Stimulated activated CD4-positive, alpha-beta T cell treated with anti-CD3 and anti-CD28 coated beads, Interleukin-2, amount 100 ng/mL, for 24 hours (primary cell): ENCODE measurements at regions not wholly inside any gene's neighbourhood (a gene's known extent, or its start where the extent isn't known, plus 50 kb on each side); places are given as distances from the start of the nearest gene placed in this dataset.
"Not testable (repeated sequence)": the region's sequence is repeated elsewhere in the genome, so short reads cannot be mapped to it uniquely, and the experiment has no call there.

Experiments used
- DNase-seq, 2 donors: peaks; one replicate each; pipeline ENCODE4 v3.0.0-alpha.2; 2020

DNA sequence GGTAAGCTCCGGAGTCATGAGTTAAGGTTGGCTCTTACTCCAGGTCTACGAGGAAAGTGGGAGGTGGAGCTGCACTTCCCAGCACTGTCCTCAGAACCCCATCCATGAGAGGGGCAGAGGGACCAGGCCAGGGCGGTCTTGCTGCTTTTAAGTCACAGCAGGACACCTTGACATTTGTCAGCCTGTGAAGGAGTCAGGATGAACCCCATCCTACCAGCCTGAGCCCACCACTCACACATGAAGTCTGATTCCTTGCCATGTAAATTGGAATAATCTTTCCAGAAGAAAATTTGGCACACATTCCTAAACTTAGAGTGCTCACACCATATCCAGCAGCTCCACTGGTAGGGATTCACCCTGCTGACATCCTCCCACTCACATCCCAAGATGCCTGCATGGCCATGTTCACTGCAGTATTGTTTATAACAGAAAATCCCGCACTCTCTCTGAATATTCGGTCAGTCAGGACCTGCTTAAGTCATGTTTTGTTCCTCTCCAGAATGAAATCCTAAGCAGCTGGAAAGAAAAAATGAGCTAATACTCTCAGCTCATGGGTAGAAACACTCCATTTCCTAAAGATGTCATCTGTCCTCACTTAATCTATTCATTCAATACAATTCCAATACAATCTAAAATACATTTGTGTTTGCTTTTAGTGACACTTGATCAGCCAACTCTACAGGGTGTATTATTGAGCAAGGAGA is 79.3 kb upstream of the COL5A1 start:
- no peak for DNase-seq

DNA sequence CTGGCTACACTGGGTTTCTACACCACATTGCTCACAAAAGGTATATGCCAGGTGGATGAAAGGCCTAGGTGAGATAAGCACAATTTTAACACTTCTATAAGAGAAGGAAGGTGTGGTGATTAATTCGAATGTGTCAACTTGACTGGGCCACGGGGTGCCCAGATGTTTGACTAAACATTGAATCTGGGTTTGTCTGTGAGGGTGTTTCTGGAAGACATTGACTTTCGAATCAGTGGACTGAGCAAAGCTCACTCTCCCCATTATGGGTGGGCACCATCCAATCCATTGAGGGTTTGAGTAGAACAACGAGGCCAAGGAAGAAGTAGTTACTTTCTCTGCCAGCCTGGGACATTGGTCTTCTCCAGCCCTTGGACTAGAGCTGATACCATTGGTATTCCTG is 78.2 kb upstream of the COL5A1 start:
- DNase-seq = no peak

DNA sequence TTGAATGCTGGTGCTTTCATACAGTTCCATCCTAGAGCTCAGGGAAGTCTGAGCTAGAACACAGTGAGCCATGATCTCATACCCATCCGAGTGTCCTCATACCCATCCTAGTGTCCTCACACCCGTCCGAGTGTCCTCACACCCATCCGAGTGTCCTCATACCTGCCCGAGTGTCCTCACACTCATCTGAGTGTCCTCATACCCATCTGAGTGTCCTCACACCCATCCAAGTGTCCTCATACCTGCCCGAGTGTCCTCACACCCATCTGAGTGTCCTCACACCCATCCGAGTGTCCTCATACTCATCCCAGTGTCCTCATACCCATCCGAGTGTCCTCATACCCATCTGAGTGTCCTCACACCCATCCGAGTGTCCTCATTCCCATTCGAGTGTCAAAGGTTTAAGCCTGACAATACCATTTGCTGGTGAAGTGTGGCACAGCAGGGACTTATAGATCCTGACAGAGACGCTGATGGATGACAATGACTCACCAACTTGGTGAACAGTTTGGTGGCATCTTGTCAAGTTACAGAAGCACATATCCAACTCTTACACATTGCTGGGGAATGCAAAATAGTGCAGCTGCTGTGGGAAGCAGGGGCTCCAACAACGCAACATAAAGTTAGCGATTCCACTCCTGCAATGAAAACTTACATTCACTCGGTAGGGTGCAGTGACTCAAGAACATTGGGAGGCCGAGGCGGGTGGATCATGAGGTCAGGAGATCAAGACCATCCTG is 77.0 kb upstream of the COL5A1 start:
- DNase-seq = no peak

DNA sequence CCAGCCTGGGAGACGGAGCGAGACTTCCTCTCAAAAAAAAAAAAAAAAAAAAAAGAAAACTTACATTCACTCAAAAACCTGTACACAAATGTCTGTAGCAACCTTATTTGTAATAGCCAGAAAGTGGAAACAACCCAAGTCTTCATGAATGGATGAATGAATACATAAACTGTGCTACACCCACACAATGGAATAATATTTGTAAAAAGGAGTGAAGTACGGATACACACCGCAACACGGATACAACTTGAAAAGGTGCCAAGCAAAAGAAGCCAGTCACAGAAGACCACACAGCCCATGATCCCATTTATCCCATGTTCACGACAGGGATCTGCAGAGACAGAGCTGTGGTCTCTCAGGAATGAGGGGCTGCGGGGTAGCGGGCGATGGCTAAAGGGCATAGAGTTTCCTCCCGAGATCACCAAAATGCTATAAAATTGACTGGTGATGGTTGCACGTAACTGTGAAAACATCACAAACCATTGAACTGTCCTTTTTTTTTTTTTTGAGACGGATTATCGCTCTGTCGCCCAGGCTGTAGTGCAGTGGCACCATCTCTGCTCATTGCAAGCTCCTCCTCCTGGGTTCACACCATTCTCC is 76.2 kb upstream of the COL5A1 start:
- DNase-seq = no peak

DNA sequence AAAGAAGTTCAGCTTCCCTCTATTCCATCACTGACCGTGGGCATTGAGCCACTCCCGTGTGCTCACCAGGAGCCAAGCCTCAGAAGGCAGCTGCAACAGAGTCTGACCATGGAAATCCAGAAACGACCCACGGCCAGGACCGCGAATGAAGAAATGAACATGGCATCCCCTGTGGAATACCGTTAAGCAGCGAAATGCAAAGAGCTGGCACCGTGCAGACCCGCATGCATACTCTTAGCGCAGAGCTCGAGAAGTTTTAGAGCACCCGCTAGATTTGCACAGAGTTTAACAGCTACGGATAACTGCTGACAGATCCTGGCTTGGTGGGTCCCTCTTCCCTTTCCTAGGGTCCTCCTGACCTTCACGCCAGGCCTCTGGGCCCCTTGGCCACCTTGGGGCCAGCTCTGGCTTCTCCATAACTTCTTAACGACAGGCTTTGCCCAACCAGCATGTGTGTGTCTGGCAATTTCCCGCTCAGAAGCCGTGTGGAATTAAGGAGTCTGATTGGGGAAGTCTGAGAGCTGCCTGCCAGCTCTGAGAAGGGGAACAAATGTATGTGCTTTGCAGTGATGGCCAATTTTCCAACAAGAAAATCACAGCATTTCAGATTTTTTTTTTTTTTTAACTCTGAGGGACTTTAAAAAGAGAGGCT is 75.3 kb upstream of the COL5A1 start:
- no peak for DNase-seq

DNA sequence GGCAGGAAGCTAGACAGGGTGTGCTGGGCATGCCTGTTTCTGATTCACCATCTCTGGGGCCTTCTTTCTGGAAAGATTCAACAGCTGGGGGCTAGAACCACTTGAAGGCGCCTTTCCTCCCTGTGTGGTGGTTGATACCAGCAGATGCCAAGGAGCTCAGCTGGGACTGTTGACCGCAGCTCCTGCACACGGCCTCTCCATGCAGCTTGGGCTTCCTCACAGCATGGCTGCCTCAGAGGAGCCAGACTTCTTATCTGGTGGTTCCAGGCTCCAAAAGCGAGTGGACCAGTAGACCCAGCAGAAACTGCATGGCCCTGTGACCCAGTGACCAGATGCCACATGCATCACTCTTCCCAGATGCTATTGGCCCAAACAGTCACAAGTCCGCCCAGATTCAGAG is 74.7 kb upstream of the COL5A1 start:
- DNase-seq = no peak

DNA sequence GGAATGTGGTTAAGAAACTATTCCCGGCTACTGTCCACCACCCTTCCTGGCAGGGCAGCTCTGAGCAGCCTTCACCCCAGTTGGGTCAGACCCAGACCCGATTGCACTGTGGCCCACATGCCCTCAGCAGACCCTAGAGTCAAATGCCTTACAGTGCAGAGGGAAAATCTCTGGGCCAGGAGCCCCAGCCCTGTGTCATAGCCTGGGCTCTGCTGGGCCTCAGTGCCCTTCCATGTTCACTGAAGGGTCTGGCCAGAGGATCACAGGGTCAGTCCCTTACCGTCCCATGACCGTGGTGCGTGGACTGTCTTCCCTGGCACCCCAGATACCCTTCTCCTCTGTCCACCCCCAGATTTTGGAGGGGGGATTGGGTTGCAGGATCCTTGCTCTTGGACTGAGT is 73.5 kb upstream of the COL5A1 start:
- DNase-seq = no peak

DNA sequence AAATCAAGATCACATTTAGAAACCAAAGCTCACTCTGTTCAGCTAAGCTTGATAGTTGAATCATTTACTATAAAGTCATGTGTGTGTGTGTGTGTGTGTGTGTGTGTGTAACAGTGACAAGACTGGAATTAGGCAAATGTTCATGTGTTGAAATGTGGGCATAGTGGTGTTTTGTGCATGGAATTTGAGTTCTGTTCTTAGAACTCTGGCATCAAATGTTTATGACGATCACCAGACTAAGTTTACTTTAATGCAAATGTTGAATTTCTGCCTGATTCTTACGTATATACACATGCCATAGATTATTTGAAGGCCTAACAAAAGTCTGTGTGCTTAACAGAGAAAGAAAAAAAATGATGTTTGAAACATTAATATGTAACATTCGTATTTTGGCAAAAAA is 72.8 kb upstream of the COL5A1 start:
- no peak for DNase-seq

DNA sequence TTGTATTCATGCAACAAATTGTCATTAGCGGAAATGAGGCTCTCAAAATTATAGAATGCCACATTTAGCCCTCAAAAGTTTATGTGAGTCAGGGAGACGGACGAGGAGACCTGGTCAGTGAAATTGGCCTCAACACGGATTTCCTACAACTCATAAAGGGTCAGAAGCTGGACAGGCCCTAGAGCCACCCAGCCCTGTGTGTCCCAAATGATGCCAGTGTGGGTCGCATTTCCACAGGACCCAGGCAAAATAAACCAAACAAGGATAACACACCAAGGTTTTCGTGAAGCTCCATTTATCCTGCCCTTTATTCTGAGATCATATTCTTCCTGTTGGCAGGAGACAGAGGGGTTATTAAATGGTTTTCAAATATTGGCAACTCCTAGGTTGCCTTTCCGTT is 72.0 kb upstream of the COL5A1 start:
- no peak for DNase-seq

DNA sequence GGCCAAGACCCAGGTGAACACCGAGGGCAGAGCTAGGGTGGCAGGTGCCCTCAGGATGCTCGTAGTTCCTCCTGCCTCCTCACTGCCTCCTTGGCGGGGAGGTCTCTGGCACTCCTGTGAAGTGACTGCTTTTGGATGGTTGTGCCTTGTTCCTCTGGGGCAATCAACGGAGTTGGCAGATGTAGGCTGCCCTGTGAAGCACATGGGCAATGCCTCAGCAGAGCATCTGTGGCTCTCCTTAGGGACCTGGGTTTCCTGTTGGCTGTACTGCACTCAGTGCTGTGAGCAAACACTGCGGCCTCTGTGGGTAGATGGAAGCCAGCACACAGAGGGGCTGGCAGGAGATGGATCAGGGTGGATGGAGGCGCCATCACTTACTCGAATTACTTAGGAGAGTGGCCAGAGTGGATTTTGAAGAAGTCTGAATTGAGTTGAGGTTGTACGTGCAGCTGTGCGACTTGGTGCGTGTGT is 71.4 kb upstream of the COL5A1 start:
- DNase-seq = no peak

DNA sequence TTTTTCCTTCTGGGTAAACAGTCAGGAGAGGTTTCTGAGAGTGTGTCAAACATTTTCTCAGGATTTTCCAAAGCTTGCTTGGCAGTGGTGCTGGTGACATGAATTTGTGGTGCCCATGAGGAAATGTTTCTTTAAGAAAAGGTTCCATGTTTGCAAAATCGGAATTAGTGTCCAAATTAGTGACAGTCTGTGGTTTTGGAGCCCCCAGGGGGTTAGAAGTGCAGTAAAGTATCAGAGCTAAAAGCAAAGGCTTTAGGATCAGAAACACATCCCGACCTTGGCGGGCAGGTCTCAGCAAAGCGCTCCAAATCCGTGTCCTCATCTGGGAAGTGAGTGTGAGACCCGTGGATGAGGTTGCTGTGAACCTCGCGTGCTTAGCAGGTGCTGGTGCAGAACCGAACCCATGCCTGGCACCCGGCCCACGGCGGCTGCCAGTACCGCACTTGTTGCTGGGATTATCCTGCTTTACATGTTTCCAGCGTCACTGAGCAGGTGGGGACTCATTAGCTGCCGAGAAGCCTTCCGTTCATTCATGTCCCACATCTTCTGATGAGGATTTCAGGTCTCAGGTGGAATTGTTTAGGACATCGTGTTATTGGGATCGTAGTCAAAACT is 70.8 kb upstream of the COL5A1 start:
- peak in 1 of 2 donors; percentile 7 for DNase-seq

DNA sequence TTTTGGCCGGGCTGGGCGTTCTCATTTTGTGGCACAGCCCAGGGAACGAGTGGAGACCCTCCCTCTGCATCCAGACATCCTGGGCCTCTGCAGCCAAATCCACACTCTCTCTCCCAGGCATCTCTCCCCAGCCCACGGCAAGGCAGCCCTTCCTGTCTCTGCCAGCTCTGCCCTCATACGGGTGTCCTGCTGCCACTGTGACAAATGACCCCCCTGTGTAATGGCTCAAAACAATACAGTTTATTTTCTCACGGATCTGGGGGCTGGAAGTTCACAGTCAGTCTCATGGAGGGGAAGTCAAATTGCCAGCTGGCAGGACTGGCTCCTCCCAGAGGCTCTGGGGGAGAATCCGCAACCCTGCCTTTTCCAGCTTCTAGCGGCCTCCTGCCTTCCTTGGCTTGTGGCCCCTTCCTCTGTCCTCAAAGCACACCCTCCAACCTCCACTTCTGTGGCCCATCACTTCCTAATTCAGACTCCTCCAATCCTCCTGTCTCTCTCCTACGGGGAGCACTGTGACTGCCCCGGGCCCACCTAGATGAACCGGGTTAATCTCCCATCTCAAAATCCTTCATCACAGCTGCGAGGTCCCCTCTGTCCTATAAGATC is 70.2 kb upstream of the COL5A1 start:
- DNase-seq = peak in 1 of 2 donors; percentile 15

DNA sequence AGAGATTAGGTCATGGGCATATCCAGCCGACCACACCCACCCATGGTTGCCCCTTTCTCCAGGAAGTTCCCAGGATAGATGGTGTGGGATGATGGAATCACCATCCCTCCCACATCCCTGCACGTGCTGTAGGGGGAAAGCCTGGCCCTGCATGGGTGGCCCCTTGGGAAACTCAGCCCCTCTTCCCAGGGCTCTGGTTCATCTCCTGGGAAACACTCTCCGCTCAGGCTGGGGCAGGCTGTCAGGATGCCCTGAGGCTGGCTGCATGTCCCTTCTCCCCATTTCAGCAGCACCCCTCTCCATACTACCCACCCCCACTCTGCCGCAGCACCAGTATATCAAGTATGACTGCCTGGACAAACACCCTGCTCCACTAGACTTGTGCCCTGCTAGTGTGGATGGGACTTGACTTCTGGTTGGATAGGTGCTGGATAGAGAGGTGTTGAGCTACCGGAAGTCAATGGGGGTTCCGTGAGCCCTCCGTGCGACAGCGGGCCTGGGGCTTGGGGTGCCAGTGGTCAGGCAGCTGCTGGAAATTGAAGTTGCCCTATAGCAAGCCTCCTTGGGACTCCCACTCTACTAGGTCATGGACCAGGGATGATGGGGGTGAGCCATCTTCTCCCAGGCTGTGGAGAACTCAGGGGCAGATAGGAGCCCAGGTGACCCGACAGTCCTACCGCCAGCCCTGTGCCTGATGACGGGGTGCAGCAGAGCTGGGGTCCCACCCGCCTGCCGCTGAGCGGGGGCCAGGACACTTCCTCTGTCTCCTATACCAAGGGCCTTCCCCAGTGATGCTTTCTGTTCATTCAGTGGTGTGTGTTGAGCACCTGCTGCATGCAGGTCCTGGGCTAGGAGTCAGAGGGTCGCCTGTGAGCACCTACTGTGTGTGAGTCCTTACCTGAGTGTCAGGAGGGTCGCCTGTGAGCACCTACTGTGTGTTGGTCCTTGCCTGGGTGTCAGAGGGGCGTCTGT is 69.4 kb upstream of the COL5A1 start:
- peak in 1 of 2 donors; percentile 15 for DNase-seq

DNA sequence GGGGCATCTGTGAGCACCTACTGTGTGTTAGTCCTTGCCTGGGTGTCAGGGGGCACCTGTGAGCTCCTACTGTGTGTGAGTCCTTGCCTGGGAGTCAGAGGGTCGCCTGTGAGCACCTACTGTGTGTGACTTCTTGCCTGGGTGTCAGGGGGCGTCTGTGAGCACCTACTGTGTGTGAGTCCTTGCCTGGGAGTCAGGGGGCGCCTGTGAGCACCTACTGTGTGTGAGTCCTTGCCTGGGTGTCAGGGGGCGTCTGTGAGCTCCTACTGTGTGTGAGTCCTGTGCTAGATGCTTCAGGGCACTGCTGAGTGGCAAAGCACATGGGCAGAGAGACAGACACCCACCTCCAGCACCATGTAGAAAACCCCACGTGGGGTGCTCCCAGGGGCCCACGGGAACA is 66.9 kb upstream of the COL5A1 start:
- not testable (repeated sequence) for DNase-seq

DNA sequence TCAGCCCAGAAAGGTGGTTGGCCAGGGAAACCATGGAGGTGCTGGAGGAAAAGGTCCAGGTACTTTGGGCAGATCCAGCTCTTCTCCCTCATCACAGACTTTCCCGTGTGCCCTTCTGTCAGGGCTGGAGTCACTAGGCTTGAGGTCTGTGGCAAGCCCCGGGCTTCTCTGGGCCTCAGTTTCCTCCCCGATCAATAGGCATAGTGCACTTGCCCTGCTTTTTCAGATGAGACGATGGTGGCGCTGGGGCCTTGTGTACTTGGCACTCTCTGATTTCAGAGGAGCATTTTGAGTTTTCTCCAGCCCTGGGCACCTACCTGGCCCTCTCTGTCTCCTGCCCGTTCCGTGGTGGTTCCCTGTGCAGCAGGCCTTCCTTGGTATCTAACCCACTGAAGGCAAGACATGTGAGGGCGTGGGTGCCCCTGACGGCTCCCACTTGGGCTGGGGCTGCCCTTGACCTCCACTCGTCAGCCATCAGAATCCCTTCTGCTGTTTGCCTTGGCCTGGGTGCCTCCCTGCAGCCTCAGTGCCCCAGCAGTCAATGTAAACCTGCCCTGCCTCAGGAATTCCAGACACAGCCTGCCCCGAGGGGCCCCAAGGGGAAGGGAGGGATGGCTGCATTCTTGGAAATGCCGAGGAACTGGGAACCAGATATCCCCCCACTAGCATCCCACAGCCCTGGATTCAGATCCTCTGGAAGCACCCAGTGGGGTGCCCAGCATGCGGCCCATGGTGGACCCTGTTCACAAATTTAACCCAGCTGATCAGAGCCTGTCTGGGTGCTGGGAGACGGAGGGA is 66.3 kb upstream of the COL5A1 start:
- peak in 1 of 2 donors; percentile 12 for DNase-seq

DNA sequence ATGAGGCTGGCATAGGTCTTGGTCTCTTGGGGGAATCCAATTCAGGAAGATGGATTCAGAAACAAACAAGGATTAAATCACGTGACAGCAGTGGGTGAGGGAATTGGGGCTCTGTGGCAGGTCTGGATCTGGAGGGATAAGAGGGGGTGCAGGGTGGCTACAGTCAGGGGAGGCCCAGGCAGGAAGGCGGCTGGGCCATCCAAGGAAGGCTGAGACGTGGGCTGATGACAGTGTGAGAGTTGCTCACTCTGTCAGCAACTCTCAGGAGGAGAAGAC is 65.8 kb upstream of the COL5A1 start:
- DNase-seq = no peak

DNA sequence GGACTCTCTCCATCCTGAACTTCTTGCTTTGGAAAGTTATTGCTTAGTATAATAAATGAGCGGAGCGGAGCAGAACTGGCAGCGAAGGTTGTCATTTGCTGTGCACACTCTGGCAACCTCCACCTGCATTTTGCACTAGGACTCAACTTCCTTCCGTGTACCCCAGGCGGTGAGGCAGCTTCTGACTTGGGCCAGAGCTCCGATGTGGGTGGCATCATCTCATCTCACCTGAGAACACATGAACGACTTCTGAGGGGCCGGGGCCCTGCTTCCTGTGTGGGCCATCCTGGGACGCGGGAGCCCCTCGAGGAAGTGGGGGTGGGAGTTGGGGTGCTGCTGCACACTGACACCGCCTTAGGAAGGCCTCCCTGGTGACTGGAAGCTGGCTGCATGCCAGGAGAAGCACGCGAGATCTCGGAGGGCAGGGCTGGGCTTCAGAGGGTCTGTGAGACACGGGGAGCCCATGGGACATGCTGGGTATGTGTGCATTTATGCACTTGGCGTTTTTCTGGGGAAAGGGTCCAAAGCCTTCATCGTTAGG is 56.5 kb upstream of the COL5A1 start:
- no peak for DNase-seq

DNA sequence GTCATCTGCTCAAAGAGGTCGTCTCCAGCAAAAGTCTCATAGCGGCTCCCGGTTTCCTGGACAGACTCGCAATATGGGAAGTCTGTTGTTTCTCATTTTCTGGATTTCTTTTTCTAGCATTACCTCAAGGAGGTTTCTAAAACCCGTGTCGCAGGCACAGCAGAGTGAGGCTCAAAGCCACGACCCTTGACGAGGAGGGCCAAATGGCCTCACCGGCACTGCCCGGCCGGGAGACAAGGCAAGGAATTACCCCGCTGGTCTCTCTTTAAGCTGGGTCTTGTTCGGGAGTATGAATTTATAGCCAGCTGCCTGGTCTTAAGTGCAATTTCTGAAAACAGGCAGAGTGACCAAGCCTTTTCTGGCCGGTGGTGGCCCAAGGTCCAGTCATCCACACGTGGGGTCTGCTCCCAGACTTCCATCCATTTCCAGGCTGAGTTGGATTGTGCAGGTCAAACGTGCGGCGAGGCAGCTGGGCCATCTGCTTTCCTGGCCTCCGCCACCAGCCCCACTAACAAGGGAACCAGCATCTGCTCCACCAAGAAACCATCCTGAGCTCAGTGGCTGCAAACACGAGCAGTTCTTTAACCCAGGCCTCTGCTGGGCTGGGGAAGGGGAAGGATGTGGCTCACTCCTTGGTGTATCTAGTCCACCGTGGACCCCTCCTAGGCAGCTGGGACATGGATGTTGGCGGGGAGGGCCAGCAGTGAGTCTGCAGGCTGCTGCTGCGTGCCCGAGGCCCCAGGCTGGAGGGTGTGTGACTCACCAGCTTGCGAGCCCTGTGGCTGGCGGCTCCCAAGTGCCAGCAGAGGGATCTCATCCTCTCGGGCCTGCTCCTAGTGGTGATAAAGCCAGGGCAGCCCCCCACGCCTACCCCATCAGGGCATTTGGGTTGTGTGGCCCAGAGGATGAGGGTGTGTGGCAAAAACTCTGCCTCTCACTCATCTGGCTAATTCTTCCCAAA is 55.6 kb upstream of the COL5A1 start:
- no peak for DNase-seq

DNA sequence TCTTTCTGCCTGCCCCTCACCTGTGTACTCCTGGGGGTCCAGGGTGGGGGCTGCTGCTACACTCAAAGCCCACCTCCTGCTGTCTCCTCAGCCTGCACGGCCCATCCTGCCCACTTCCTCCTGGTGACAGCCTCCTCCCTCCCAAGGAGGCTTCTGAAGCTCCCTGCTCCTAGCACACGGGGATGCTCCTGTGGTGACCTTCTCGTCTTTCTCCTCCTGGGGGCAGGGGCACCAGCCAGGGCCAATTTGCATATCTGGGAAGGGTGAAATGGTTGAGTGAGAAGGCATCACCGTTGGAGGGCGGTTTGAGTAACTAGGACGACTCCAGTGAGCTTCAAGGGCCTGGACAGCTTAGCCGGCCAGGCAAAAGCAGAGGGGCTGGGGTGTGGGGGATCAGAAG is 51.9 kb upstream of the COL5A1 start:
- no peak for DNase-seq
